ENCODE measurements at regions not wholly inside any gene's neighbourhood (a gene's known extent, or its start where the extent isn't known, plus 50 kb on each side); places are given as distances from the start of the nearest gene placed in this dataset.

DNA sequence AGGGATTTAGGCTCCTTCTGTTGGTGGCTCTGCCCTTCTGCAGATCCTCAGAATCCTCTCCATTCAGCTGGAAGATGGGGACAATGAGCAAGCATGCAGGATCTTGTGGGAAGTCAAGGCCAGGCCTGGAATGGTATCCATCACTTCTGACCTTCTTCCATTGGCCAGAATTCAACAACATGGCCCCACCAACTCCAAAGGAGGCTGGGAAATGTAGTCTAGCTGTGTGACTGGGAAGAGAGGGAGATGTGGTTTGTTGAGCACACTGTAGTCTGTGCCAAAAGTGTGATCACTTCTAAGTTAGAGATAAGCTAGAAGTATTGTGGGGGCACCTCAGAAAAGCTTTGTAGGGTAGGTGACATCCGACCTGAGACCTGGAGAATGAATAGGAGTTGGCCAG, 60.4 kb upstream of the WNT4 start:
- no peak overlapping the region for H3K14ac ChIP-seq (ENCODE audit: low read length)
- H3K9ac ChIP-seq (ENCODE audit: low read length) = no peak overlapping the region

DNA sequence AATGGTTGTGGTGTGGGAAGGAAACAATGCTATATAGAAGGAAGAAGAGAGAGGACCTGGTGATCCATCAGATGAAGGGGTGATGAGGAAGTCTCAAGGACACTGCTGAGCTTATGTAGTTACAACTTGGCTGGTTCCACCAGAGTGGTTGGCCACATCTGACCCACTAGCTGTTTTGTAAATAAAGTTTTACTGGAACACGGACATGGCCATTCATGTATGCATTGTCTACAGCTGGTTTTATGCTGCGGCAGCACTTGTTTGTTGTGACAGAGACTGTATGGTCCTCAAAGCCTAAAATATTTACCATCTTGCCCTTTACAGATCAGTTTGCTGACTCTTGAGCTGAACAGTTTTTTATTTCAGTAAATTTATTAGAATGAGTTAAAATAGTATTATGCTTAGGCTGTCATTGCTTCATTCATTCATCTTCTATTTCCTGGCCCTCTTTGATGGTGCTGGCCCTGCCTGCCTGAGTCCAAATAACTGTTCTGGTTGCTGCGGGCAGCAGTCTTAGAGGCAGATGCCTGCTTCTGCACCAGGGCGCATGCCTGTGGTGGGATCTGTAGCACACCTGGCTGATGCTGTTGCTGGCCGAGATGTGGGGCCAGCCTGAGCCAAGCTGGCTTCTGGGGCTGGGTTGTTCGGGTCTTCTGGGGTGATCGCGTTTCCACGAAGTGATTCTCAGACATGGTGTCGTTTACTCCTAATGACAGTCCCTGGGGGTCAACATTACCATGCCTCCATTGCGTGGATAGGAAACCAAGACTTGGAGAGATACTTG, 61.4 kb upstream of the WNT4 start:
- H3K79me2 ChIP-seq (ENCODE audit: control insufficient read depth, insufficient read depth, low read length, poor library complexity) = no peaks in the 10 kb centered on the region
- no peak overlapping the region for H2BK5ac ChIP-seq (ENCODE audit: low read depth, low read length, poor library complexity)
- no peak overlapping the region for H3K4me2 ChIP-seq (ENCODE audit: low read length)
- no peak overlapping the region for H3K18ac ChIP-seq (ENCODE audit: low read length)
- H3K27me3 ChIP-seq (ENCODE audit: insufficient read depth, low read length) = no peaks in the 10 kb centered on the region
- H2AFZ ChIP-seq (ENCODE audit: insufficient read depth, low read length, poor library complexity) = no peak overlapping the region
- H3K9ac ChIP-seq (ENCODE audit: low read length) = no peak overlapping the region
- no peak overlapping the region for H3K27ac ChIP-seq (ENCODE audit: low read depth, low read length)
- peaks cover 4% of the 10 kb centered on the region for H3K79me1 ChIP-seq (ENCODE audit: low read length)
- H2AK5ac ChIP-seq (ENCODE audit: low read length) = no peak overlapping the region
- no CpG with 5 or more reads among the region's 11 CpGs for WGBS (ENCODE audit: extremely low coverage, insufficient coverage, insufficient read length)
- H4K91ac ChIP-seq (ENCODE audit: low read depth, low read length) = no peak overlapping the region
- no peak overlapping the region for H3K14ac ChIP-seq (ENCODE audit: low read length)
- no peak overlapping the region for H3K23ac ChIP-seq (ENCODE audit: low read length)
- H3K4me3 ChIP-seq (ENCODE audit: low read depth, low read length) = no peak overlapping the region
- H3K4ac ChIP-seq (ENCODE audit: low read depth, low read length) = no peak overlapping the region
- H4K8ac ChIP-seq (ENCODE audit: low read depth, low read length) = no peak overlapping the region
- peaks cover 7 to 9% of the 10 kb centered on the region in 2 experiments for H3K4me1 ChIP-seq (ENCODE audit: control insufficient read depth in 1 of 2, insufficient read depth in 2 of 2, low read length in 2 of 2)
- no peak overlapping the region for H2BK12ac ChIP-seq (ENCODE audit: low read length)
- no peaks in the 10 kb centered on the region for H3K9me3 ChIP-seq (ENCODE audit: insufficient read depth, low read depth, low read length)
- no peak overlapping the region for H4K12ac ChIP-seq (ENCODE audit: low read depth, low read length)
- H3K36me3 ChIP-seq (ENCODE audit: control insufficient read depth in 1 of 2, insufficient read depth in 2 of 2, low read length in 2 of 2) = no peaks in the 10 kb centered on the region
- no peak for DNase-seq
- no peak overlapping the region for H2BK120ac ChIP-seq (ENCODE audit: insufficient read depth, low read length, poor library complexity)

More for the DNA sequence above, 60.4 kb upstream of the WNT4 start:
- Histone ChIP-seq H3K79me2 (ENCODE audit: control insufficient read depth, insufficient read depth, low read length, poor library complexity) (no peaks in the 10 kb centered on the region), H2BK5ac (ENCODE audit: low read depth, low read length, poor library complexity) (no peak overlapping the region), H3K18ac (ENCODE audit: low read length) (no peak overlapping the region), H3K36me3 (ENCODE audit: control insufficient read depth in 1 of 2, insufficient read depth in 2 of 2, low read length in 2 of 2) (no peaks in the 10 kb centered on the region), H2BK12ac (ENCODE audit: low read length) (no peak overlapping the region), H3K79me1 (ENCODE audit: low read length) (no peaks in the 10 kb centered on the region), H3K4me2 (ENCODE audit: low read length) (no peak overlapping the region), H3K27ac (ENCODE audit: low read depth, low read length) (no peak overlapping the region), H2AK5ac (ENCODE audit: low read length) (no peak overlapping the region), H3K4me1 (ENCODE audit: control insufficient read depth in 1 of 2, insufficient read depth in 2 of 2, low read length in 2 of 2) (peaks cover 0 to under 1% of the 10 kb centered on the region in 2 experiments), H3K4me3 (ENCODE audit: low read depth, low read length) (no peak overlapping the region), H4K8ac (ENCODE audit: low read depth, low read length) (no peak overlapping the region), H2BK120ac (ENCODE audit: insufficient read depth, low read length, poor library complexity) (no peak overlapping the region), H3K9me3 (ENCODE audit: insufficient read depth, low read depth, low read length) (no peaks in the 10 kb centered on the region), H3K4ac (ENCODE audit: low read depth, low read length) (no peak overlapping the region), H4K12ac (ENCODE audit: low read depth, low read length) (no peak overlapping the region), H3K23ac (ENCODE audit: low read length) (no peak overlapping the region), H4K91ac (ENCODE audit: low read depth, low read length) (no peak overlapping the region), H2AFZ (ENCODE audit: insufficient read depth, low read length, poor library complexity) (no peak overlapping the region), H3K27me3 (ENCODE audit: insufficient read depth, low read length) (no peaks in the 10 kb centered on the region)
- WGBS (ENCODE audit: extremely low coverage, insufficient coverage, insufficient read length) = no CpG with 5 or more reads among the region's 1 CpG
- no peak for DNase-seq

DNA sequence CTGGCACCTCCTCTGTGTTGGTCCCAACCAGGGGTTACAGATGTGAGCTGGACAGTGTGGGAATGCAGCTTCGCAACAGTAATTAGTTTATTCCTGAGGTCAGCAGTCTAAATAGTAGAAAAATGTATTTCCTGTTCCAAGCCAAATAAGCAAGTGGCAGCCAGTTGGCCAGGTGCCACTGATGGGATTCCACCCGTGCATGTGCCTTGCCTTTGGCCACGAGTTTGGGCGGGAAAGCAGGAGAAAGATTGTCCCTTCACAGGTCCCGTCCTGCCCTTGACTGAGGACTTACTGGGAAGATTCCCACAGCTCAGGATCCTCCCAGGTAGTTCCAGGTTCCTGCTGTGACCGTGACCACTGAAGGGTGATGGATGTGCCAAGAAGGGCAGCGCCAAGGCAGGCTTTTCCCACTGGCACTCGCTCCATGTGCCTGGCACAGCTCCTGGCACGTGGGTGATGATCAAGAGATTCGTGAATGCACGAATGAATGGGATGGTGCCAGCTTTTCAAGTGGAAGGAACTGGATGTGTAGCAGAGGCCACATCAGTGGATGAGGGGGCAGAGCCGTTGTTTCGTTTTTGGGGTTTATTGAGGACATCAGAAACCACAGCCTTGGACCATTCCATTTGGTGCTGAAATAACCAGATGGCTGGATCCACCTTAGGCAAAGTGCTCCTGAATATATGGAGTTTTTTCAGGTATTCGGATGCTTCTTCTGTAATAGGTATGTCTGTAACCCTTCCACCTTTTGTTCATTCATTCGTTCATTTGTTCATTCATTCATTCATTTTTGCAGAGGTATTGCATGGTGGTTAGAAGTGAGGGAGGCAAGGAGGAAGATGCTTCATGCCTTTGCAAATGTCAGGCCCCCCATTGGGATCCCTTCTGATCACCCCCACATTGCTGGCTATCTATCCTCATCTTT, 62.4 kb upstream of the WNT4 start:
- Histone ChIP-seq H3K9me3 (ENCODE audit: insufficient read depth, low read depth, low read length) (no peaks in the 10 kb centered on the region), H3K14ac (ENCODE audit: low read length) (no peak overlapping the region)
- WGBS (ENCODE audit: extremely low coverage, insufficient coverage, insufficient read length) = no CpG with 5 or more reads among the region's 15 CpGs

DNA sequence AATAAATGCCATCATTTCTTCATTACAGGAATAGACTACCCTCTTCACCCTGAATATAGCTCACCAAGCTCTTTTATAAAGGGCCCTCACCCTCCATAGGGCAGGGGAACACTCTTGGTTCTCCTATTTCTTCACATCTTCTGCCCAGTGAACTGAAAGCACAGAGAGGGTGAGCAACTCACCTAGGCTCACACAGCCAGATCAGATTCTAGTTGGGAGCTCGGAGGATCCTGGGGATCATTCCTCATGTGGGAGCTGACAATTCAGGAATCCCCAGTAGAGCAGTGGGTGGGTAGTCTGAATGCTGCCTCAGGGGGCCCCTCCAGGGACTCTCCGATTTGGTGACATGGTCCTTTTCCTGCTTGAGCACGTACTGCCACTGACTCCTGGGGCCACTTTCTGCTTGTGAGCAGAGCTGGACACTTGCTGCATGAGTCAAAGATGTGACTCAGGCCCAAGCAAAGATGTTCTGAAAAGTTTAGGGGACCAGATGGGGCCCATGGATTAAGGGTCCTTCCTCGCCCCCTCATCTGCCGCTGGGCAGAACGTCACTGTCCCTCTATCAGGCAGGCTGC, 63.7 kb upstream of the WNT4 start:
- H4K91ac ChIP-seq (ENCODE audit: low read depth, low read length) = no peak overlapping the region
- H3K9me3 ChIP-seq (ENCODE audit: insufficient read depth, low read depth, low read length) = no peaks in the 10 kb centered on the region
- DNase-seq = no peak
- peaks cover 10 to 13% of the 10 kb centered on the region in 2 experiments for H3K4me1 ChIP-seq (ENCODE audit: control insufficient read depth in 1 of 2, insufficient read depth in 2 of 2, low read length in 2 of 2)
- no peaks in the 10 kb centered on the region for H3K79me2 ChIP-seq (ENCODE audit: control insufficient read depth, insufficient read depth, low read length, poor library complexity)
- H3K23ac ChIP-seq (ENCODE audit: low read length) = no peak overlapping the region
- no peak overlapping the region for H3K14ac ChIP-seq (ENCODE audit: low read length)
- no peak overlapping the region for H4K12ac ChIP-seq (ENCODE audit: low read depth, low read length)
- H3K9ac ChIP-seq (ENCODE audit: low read length) = no peak overlapping the region
- no peak overlapping the region for H3K27ac ChIP-seq (ENCODE audit: low read depth, low read length)
- no peak overlapping the region for H2BK120ac ChIP-seq (ENCODE audit: insufficient read depth, low read length, poor library complexity)
- H3K4me2 ChIP-seq (ENCODE audit: low read length) = no peak overlapping the region
- no peak overlapping the region for H3K4me3 ChIP-seq (ENCODE audit: low read depth, low read length)
- H3K4ac ChIP-seq (ENCODE audit: low read depth, low read length) = no peak overlapping the region
- no peak overlapping the region for H2AK5ac ChIP-seq (ENCODE audit: low read length)
- H4K8ac ChIP-seq (ENCODE audit: low read depth, low read length) = no peak overlapping the region
- H3K18ac ChIP-seq (ENCODE audit: low read length) = no peak overlapping the region
- WGBS (ENCODE audit: extremely low coverage, insufficient coverage, insufficient read length) = no CpG with 5 or more reads among the region's 6 CpGs
- H2BK12ac ChIP-seq (ENCODE audit: low read length) = no peak overlapping the region
- H2AFZ ChIP-seq (ENCODE audit: insufficient read depth, low read length, poor library complexity) = no peak overlapping the region
- H2BK5ac ChIP-seq (ENCODE audit: low read depth, low read length, poor library complexity) = no peak overlapping the region
- H3K36me3 ChIP-seq (ENCODE audit: control insufficient read depth in 1 of 2, insufficient read depth in 2 of 2, low read length in 2 of 2) = no peaks in the 10 kb centered on the region
- peaks cover 4% of the 10 kb centered on the region for H3K79me1 ChIP-seq (ENCODE audit: low read length)
- H3K27me3 ChIP-seq (ENCODE audit: insufficient read depth, low read length) = no peaks in the 10 kb centered on the region

More for the DNA sequence above, 62.4 kb upstream of the WNT4 start:
- H4K12ac ChIP-seq (ENCODE audit: low read depth, low read length) = no peak overlapping the region
- H3K36me3 ChIP-seq (ENCODE audit: control insufficient read depth in 1 of 2, insufficient read depth in 2 of 2, low read length in 2 of 2) = no peaks in the 10 kb centered on the region
- H3K27ac ChIP-seq (ENCODE audit: low read depth, low read length) = no peak overlapping the region
- H3K4me3 ChIP-seq (ENCODE audit: low read depth, low read length) = no peak overlapping the region
- no peak overlapping the region for H3K4ac ChIP-seq (ENCODE audit: low read depth, low read length)
- H2BK5ac ChIP-seq (ENCODE audit: low read depth, low read length, poor library complexity) = no peak overlapping the region
- no peak overlapping the region for H4K91ac ChIP-seq (ENCODE audit: low read depth, low read length)
- no peak overlapping the region for H4K8ac ChIP-seq (ENCODE audit: low read depth, low read length)
- no peak overlapping the region for H3K23ac ChIP-seq (ENCODE audit: low read length)
- H3K18ac ChIP-seq (ENCODE audit: low read length) = no peak overlapping the region
- no peaks in the 10 kb centered on the region for H3K79me2 ChIP-seq (ENCODE audit: control insufficient read depth, insufficient read depth, low read length, poor library complexity)
- peaks cover 4% of the 10 kb centered on the region for H3K79me1 ChIP-seq (ENCODE audit: low read length)
- H3K9ac ChIP-seq (ENCODE audit: low read length) = no peak overlapping the region
- no peak for DNase-seq
- no peak overlapping the region for H2AK5ac ChIP-seq (ENCODE audit: low read length)
- no peaks in the 10 kb centered on the region for H3K27me3 ChIP-seq (ENCODE audit: insufficient read depth, low read length)
- peaks cover 10 to 13% of the 10 kb centered on the region in 2 experiments for H3K4me1 ChIP-seq (ENCODE audit: control insufficient read depth in 1 of 2, insufficient read depth in 2 of 2, low read length in 2 of 2)
- no peak overlapping the region for H2BK120ac ChIP-seq (ENCODE audit: insufficient read depth, low read length, poor library complexity)
- H3K4me2 ChIP-seq (ENCODE audit: low read length) = no peak overlapping the region
- H2AFZ ChIP-seq (ENCODE audit: insufficient read depth, low read length, poor library complexity) = no peak overlapping the region
- no peak overlapping the region for H2BK12ac ChIP-seq (ENCODE audit: low read length)
